ENCODE measurements at regions not wholly inside any gene's neighbourhood (a gene's known extent, or its start where the extent isn't known, plus 50 kb on each side); places are given as distances from the start of the nearest gene placed in this dataset.

DNA sequence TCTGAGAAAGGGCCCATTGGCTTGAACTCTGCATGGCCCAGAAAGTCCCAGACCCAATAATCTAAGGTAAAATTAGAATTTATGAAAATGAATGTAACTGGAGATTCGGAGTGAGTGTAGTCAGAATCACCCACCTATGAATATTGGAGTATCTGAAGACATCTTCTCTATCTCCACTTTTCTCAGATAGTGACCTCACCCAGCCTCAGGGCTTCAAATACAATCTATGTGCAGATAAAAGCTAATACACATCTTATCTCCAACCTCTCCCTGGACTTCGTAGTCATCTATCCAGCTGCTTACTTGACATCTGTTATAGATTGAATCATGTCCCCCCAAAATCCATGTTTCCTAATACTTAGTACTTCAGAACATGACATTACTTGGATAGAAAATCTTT is 263.2 kb downstream of the RAD51AP2 start:
- Histone ChIP-seq H3K36me3 (ENCODE audit: insufficient read depth, low read length) (no peaks in the 10 kb centered on the region), H4K20me1 (ENCODE audit: insufficient read depth) (no peaks in the 10 kb centered on the region), H3K9me2 (ENCODE audit: insufficient read depth, low read length) (no peaks in the 10 kb centered on the region), H3K4me3 (ENCODE audit: low read length) (no peak overlapping the region), H3F3A (ENCODE audit: insufficient read depth, low read length, poor library complexity, severe bottlenecking) (no peaks in the 10 kb centered on the region), H3K27ac (ENCODE audit: low read length) (no peak overlapping the region), H3K9ac (ENCODE audit: low read length) (no peak overlapping the region), H2AFZ (ENCODE audit: low read depth, low read length) (no peak overlapping the region), H3K9me3 (ENCODE audit: low read length) (no peaks in the 10 kb centered on the region), H3K27me3 (ENCODE audit: insufficient read depth, low read depth, low read length) (no peaks in the 10 kb centered on the region), H3K4me2 (ENCODE audit: low read length) (no peak overlapping the region), H3K79me2 (replicated peaks; ENCODE audit: insufficient read depth, low read length) (no peaks in the 10 kb centered on the region)
- no peak for TF ChIP-seq MXI1 (conservative IDR thresholded peaks at IDR 0.05; ENCODE audit: poor library complexity, severe bottlenecking)
- no peak for TF ChIP-seq TAF1 (IDR thresholded peaks at IDR 0.05; ENCODE audit: low read depth)
- TF ChIP-seq, protein P1, sequence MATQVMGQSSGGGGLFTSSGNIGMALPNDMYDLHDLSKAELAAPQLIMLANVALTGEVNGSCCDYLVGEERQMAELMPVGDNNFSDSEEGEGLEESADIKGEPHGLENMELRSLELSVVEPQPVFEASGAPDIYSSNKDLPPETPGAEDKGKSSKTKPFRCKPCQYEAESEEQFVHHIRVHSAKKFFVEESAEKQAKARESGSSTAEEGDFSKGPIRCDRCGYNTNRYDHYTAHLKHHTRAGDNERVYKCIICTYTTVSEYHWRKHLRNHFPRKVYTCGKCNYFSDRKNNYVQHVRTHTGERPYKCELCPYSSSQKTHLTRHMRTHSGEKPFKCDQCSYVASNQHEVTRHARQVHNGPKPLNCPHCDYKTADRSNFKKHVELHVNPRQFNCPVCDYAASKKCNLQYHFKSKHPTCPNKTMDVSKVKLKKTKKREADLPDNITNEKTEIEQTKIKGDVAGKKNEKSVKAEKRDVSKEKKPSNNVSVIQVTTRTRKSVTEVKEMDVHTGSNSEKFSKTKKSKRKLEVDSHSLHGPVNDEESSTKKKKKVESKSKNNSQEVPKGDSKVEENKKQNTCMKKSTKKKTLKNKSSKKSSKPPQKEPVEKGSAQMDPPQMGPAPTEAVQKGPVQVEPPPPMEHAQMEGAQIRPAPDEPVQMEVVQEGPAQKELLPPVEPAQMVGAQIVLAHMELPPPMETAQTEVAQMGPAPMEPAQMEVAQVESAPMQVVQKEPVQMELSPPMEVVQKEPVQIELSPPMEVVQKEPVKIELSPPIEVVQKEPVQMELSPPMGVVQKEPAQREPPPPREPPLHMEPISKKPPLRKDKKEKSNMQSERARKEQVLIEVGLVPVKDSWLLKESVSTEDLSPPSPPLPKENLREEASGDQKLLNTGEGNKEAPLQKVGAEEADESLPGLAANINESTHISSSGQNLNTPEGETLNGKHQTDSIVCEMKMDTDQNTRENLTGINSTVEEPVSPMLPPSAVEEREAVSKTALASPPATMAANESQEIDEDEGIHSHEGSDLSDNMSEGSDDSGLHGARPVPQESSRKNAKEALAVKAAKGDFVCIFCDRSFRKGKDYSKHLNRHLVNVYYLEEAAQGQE (IDR thresholded peaks at IDR 0.05; ENCODE audit: borderline replicate concordance): no peak
- no peak for TF ChIP-seq SMC3 (conservative IDR thresholded peaks at IDR 0.05; ENCODE audit: poor library complexity)
- TF ChIP-seq CTCF (IDR thresholded peaks at IDR 0.05; ENCODE audit: poor library complexity, severe bottlenecking): no peak
- no peak for TF ChIP-seq EP300 (conservative IDR thresholded peaks at IDR 0.05; ENCODE audit: poor library complexity, severe bottlenecking)
- TF ChIP-seq POLR2AphosphoS5 (IDR thresholded peaks at IDR 0.05): no peak
- no peak for TF ChIP-seq EZH2 (IDR thresholded peaks at IDR 0.05; ENCODE audit: borderline replicate concordance, insufficient read depth, low read length, poor library complexity, severe bottlenecking)
- TF ChIP-seq RAD21 (conservative IDR thresholded peaks at IDR 0.05): no peak

GRCh38 chr2:17254421-17254820 is 263.8 kb downstream of the RAD51AP2 start:
- Histone ChIP-seq H3K9me3 (ENCODE audit: low read length) (no peaks in the 10 kb centered on the region), H3K4me2 (ENCODE audit: low read length) (no peak overlapping the region), H3F3A (ENCODE audit: insufficient read depth, low read length, poor library complexity, severe bottlenecking) (no peaks in the 10 kb centered on the region), H3K9ac (ENCODE audit: low read length) (no peak overlapping the region), H3K27ac (ENCODE audit: low read length) (no peak overlapping the region), H3K79me2 (replicated peaks; ENCODE audit: insufficient read depth, low read length) (no peaks in the 10 kb centered on the region), H3K36me3 (ENCODE audit: insufficient read depth, low read length) (no peaks in the 10 kb centered on the region), H4K20me1 (ENCODE audit: insufficient read depth) (no peaks in the 10 kb centered on the region), H3K4me3 (ENCODE audit: low read length) (no peak overlapping the region), H2AFZ (ENCODE audit: low read depth, low read length) (no peak overlapping the region), H3K27me3 (ENCODE audit: insufficient read depth, low read depth, low read length) (no peaks in the 10 kb centered on the region), H3K9me2 (ENCODE audit: insufficient read depth, low read length) (no peaks in the 10 kb centered on the region)
- TF ChIP-seq SMC3 (conservative IDR thresholded peaks at IDR 0.05; ENCODE audit: poor library complexity) (no peak), CTCF (IDR thresholded peaks at IDR 0.05; ENCODE audit: poor library complexity, severe bottlenecking) (no peak), RAD21 (conservative IDR thresholded peaks at IDR 0.05) (no peak), EZH2 (IDR thresholded peaks at IDR 0.05; ENCODE audit: borderline replicate concordance, insufficient read depth, low read length, poor library complexity, severe bottlenecking) (no peak), POLR2AphosphoS5 (IDR thresholded peaks at IDR 0.05) (no peak)
- TF ChIP-seq, protein P1 (IDR thresholded peaks at IDR 0.05; ENCODE audit: borderline replicate concordance): no peak

All from neural cell (in vitro differentiated cells).